ENCODE measurements at regions not wholly inside any gene's neighbourhood (a gene's known extent, or its start where the extent isn't known, plus 50 kb on each side); places are given as distances from the start of the nearest gene placed in this dataset.

GRCh38 chr20:23187751-23188150 lies 101.6 kb upstream of the CD93 start:
- ChIA-PET CTCF (ENCODE audit: low intra/inter-chr PET ratio) (no interaction called here), POLR2A (no interaction called here)
- no peak overlapping the region; the same call in 2 of the 3 replicates for H3K27ac ChIP-seq (ENCODE audit: extremely low read depth, low read depth, low read length)
- no peaks in the 10 kb centered on the region for H3K79me2 ChIP-seq (ENCODE audit: control insufficient read depth, insufficient read depth, low read length)
- no peak overlapping the region for H2AFZ ChIP-seq (ENCODE audit: low read depth, low read length)
- no peaks in the 10 kb centered on the region for H4K20me1 ChIP-seq (replicated peaks; ENCODE audit: control insufficient read depth, insufficient read depth, low read length)
- H3K4me1 ChIP-seq (replicated peaks in 1 of 2; ENCODE audit: control insufficient read depth in 2 of 2, insufficient read depth in 2 of 2, low read length in 2 of 2): no peaks in the 10 kb centered on the region; a peak in 2 of 5 replicates
- intact Hi-C loops (cut with micrococcal nuclease): no loop called here
- H3K9ac ChIP-seq (ENCODE audit: insufficient read depth in 1 of 2, low read depth in 2 of 2, low read length in 2 of 2): 0 out of 4 replicates have a peak overlapping the region, but pooled peaks of 1 of the 2 experiments have one; percentile 17
- FAIRE-seq: no peak
- no peaks in the 10 kb centered on the region for H3K9me3 ChIP-seq (replicated peaks; ENCODE audit: control insufficient read depth, insufficient read depth, low read depth, low read length)
- in situ Hi-C loops (cut with MboI): no loop called here
- no TSS peak for BruUV-seq (replicated peaks)
- no peak overlapping the region for H3K4me3 ChIP-seq
- H3K4me2 ChIP-seq (ENCODE audit: insufficient read depth, low read length): no peak overlapping the region
- no peak for DNase-seq (ENCODE audit: extremely low read depth in 1 of 4, low spot score in 3 of 4)
- WGBS (ENCODE audit: insufficient coverage, low coverage, missing lambda C conversion rate): 62% methylated on average over 4 of the region's 7 CpGs
- TF ChIP-seq RBM22 (IDR thresholded peaks at IDR 0.05; ENCODE audit: low read depth, low read length, poor library complexity, severe bottlenecking) (no peak), ZNF644 (tag; IDR thresholded peaks at IDR 0.05; ENCODE audit: low read depth) (no peak), BRF1 (IDR thresholded peaks at IDR 0.05; ENCODE audit: borderline replicate concordance, extremely low read depth, insufficient read length) (no peak), NFRKB (IDR thresholded peaks at IDR 0.05; ENCODE audit: low read depth) (no peak), ZNF75A (CRISPR knock-in tag; IDR thresholded peaks at IDR 0.05) (no peak)
- no peaks in the 10 kb centered on the region for H3K9me1 ChIP-seq (ENCODE audit: control insufficient read depth, insufficient read depth, low read length)
- H3K36me3 ChIP-seq (ENCODE audit: control insufficient read depth, insufficient read depth, low read length): no peaks in the 10 kb centered on the region
- ATAC-seq: no peak
- H3K27me3 ChIP-seq (ENCODE audit: control insufficient read depth in 2 of 2, insufficient read depth in 2 of 2, low read length in 2 of 2): no peaks in the 10 kb centered on the region

DNA sequence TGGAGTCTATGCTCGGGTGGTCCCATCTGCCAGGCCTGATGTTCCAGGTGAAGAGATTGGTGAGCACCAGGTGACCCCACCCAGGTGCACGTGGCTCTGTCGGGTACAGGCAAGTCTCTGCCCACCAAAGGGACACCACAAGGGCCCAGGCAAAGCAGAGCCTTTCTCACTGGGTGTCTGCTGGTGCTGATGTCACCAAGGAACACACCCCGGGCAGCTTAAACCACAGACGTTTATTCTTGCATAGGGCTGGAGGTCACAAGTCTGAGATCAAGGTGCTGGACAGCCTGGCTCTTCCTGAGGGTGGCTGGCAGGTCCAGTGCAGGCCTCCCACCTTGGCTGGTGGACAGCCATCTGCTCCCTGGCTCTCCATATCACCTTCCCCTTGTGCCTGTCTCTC lies 100.7 kb upstream of the CD93 start:
- in situ Hi-C loops (cut with MboI) (no loop called here), intact Hi-C loops (cut with micrococcal nuclease) (no loop called here)
- ATAC-seq: no peak
- BruUV-seq (replicated peaks): no TSS peak
- Histone ChIP-seq H3K9ac (ENCODE audit: insufficient read depth in 1 of 2, low read depth in 2 of 2, low read length in 2 of 2) (no peak overlapping the region), H3K4me3 (no peak overlapping the region), H3K27me3 (ENCODE audit: control insufficient read depth in 2 of 2, insufficient read depth in 2 of 2, low read length in 2 of 2) (no peaks in the 10 kb centered on the region), H3K36me3 (ENCODE audit: control insufficient read depth, insufficient read depth, low read length) (no peaks in the 10 kb centered on the region), H3K4me1 (replicated peaks in 1 of 2; ENCODE audit: control insufficient read depth in 2 of 2, insufficient read depth in 2 of 2, low read length in 2 of 2) (no peaks in the 10 kb centered on the region; a peak in 2 of 5 replicates), H3K9me3 (replicated peaks; ENCODE audit: control insufficient read depth, insufficient read depth, low read depth, low read length) (no peaks in the 10 kb centered on the region), H2AFZ (ENCODE audit: low read depth, low read length) (no peak overlapping the region), H3K4me2 (ENCODE audit: insufficient read depth, low read length) (no peak overlapping the region), H3K79me2 (ENCODE audit: control insufficient read depth, insufficient read depth, low read length) (no peaks in the 10 kb centered on the region), H3K27ac (ENCODE audit: extremely low read depth, low read depth, low read length) (no peak overlapping the region), H4K20me1 (replicated peaks; ENCODE audit: control insufficient read depth, insufficient read depth, low read length) (no peaks in the 10 kb centered on the region), H3K9me1 (ENCODE audit: control insufficient read depth, insufficient read depth, low read length) (no peaks in the 10 kb centered on the region)
- WGBS (ENCODE audit: insufficient coverage, low coverage, missing lambda C conversion rate): 39% methylated on average over 5 of the region's 5 CpGs
- no peak for FAIRE-seq
- no peak for DNase-seq (ENCODE audit: extremely low read depth in 1 of 4, low spot score in 3 of 4)
- POLR2A ChIA-PET: no interaction called here
- CTCF ChIA-PET (ENCODE audit: low intra/inter-chr PET ratio): no interaction called here
- TF ChIP-seq ZBED1 (IDR thresholded peaks at IDR 0.05) (no peak), ZNF77 (CRISPR knock-in tag; IDR thresholded peaks at IDR 0.05) (no peak), HMGXB4 (CRISPR knock-in tag; IDR thresholded peaks at IDR 0.05) (no peak), CC2D1A (IDR thresholded peaks at IDR 0.05) (no peak)
